ENCODE measurements at regions not wholly inside any gene's neighbourhood (a gene's known extent, or its start where the extent isn't known, plus 50 kb on each side); places are given as distances from the start of the nearest gene placed in this dataset.

DNA sequence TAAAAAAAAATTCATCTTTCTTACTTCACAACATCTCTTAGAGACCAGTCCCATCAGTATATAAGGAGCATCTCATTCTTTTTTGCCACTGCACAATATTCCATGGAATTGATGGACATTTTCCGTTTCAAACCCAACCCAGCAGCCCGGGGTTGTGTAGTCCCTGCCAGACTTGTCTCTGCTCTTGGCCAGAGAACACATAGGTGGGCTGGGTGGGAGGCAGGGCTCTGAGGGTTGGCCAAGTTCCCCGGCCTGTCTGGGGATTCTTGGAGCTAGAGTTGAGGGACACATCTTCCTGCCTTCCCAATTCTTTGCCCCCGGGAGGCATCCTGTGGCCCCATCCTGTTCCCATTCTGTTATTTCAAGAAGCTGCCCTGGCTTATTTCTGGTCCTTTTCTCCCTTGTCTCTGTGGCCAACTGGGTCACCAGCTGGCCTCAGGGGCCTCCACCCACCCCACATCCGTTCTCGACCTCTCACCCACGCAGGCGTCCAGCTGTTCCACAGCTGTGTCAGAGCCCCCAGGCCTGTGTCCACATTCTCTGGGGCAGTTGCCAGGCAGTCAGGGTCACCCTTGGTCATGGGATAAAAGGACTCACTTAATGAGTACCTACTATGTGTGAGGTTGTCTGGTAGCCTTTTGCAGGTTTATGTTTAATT lies 52.0 kb upstream of the CCDC63 start:
- ATAC-seq (replicated peaks in 6 of 8), result peak in 1 of 8 experiments; percentile 55
- Histone ChIP-seq H3K4me1 (replicated peaks in 1 of 2) (no peaks in the 10 kb centered on the region), H3K4me3 (no peak overlapping the region), H3K27ac (no peak overlapping the region)
- 10 to 82% (median 76%) methylated on average over 1 to 6 of the region's 8 CpGs; no CpG with 5 or more reads in 5 of the 10 experiments for WGBS, 10 experiments
- in situ Hi-C loops (cut with MboI; ENCODE audit: low pct_unique_long_range_greater_than_20kb in 2 of 9, low sequenced_read_pairs in 9 of 9, unreplicated experiment in 9 of 9), result no loop called here

DNA sequence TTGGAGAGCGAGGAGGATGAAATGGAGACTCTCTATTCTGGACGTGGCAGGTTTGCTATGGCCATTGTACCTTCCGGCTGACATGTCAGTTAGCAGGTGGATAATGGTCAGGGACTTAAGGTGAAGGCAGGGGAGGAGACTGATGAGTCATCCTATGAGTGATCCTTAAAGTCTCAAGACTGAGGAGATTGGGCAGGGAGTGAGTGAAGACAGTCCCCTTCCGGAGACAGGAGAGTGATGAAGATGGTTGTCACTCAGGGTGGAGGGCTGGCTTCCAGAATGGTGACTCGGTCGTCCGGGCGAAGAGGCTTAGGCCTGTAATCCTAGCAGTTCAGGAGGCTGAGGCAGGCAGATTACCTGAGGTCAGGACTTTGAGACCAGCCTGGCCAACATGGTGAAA lies 49.8 kb upstream of the CCDC63 start:
- Histone ChIP-seq H3K27ac (no peak overlapping the region), H3K4me1 (replicated peaks in 1 of 2) (no peaks in the 10 kb centered on the region), H3K4me3 (no peak overlapping the region)
- no peak for ATAC-seq (replicated peaks in 6 of 8)
- in situ Hi-C loops (cut with MboI; ENCODE audit: low pct_unique_long_range_greater_than_20kb in 2 of 9, low sequenced_read_pairs in 9 of 9, unreplicated experiment in 9 of 9), result no loop called here
- 58 to 100% (median 87%) methylated on average over 1 to 5 of the region's 8 CpGs; no CpG with 5 or more reads in 1 of the 10 experiments for WGBS, 10 experiments

All from motor neuron (in vitro differentiated cells).